ENCODE measurements at regions not wholly inside any gene's neighbourhood (a gene's known extent, or its start where the extent isn't known, plus 50 kb on each side); places are given as distances from the start of the nearest gene placed in this dataset.

- TF ChIP-seq CTCF (IDR thresholded peaks at IDR 0.05 in 4 of 5, conservative IDR thresholded peaks at IDR 0.05 in 1 of 5), result no peak
- TF ChIP-seq POLR2A (IDR thresholded peaks at IDR 0.05), result no peak
Measured at GRCh38 chr12:41784957-41785356, 359.7 kb downstream of the GXYLT1 start.

Measured in gastrocnemius medialis (tissue), 4 donors.